ENCODE measurements at regions not wholly inside any gene's neighbourhood (a gene's known extent, or its start where the extent isn't known, plus 50 kb on each side); places are given as distances from the start of the nearest gene placed in this dataset.

DNA sequence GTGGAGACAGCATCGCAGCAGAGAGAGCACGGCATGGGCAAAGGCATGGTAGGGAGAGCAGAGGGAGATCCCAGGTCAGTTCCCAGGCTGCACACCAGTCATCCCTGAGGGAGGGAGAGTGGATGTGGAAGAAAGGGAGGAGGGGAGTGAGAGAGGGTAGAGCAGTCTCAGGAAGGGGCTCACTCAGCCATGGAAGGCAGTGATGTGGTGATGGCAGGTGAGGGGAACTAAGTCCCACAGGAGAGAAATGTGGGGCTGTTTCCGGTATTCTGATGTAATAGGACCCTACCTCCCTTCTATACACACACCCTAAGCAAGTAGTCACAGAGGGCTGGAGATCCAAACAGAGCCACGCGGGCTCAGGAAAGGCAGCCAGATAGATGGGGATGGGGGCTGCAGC, 500.3 kb upstream of the CDH11 start:
- DNase-seq (ENCODE audit: low read depth) (no peak), FAIRE-seq (no peak)
- H4K20me1 ChIP-seq (ENCODE audit: insufficient read depth, low read length), result no peaks in the 10 kb centered on the region
- H3K27ac ChIP-seq (ENCODE audit: low read depth, low read length), result no peak overlapping the region
- peaks cover 4% of the 10 kb centered on the region for H3K9me3 Mint-ChIP-seq (ENCODE audit: unreplicated experiment)
- H3K27me3 Mint-ChIP-seq (ENCODE audit: low read depth, unreplicated experiment), result peaks cover 28% of the 10 kb centered on the region
- H3K9ac ChIP-seq (ENCODE audit: low read length), result no peak overlapping the region
- no peak overlapping the region for H3K4me3 Mint-ChIP-seq (ENCODE audit: unreplicated experiment)
- TF ChIP-seq, protein P1, sequence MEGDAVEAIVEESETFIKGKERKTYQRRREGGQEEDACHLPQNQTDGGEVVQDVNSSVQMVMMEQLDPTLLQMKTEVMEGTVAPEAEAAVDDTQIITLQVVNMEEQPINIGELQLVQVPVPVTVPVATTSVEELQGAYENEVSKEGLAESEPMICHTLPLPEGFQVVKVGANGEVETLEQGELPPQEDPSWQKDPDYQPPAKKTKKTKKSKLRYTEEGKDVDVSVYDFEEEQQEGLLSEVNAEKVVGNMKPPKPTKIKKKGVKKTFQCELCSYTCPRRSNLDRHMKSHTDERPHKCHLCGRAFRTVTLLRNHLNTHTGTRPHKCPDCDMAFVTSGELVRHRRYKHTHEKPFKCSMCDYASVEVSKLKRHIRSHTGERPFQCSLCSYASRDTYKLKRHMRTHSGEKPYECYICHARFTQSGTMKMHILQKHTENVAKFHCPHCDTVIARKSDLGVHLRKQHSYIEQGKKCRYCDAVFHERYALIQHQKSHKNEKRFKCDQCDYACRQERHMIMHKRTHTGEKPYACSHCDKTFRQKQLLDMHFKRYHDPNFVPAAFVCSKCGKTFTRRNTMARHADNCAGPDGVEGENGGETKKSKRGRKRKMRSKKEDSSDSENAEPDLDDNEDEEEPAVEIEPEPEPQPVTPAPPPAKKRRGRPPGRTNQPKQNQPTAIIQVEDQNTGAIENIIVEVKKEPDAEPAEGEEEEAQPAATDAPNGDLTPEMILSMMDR (IDR thresholded peaks at IDR 0.05; ENCODE audit: insufficient read depth, low read depth, low read length), result no peak
- no peak for TF ChIP-seq EZH2 (IDR thresholded peaks at IDR 0.05; ENCODE audit: insufficient read depth, low read length)
- no peaks in the 10 kb centered on the region for H3K4me1 ChIP-seq (ENCODE audit: insufficient read depth, low read length)
- H3K79me2 ChIP-seq (ENCODE audit: insufficient read depth, low read length), result no peaks in the 10 kb centered on the region
- no peak overlapping the region for H3K4me2 ChIP-seq (ENCODE audit: low read length)
- H3K36me3 ChIP-seq (ENCODE audit: insufficient read depth, low read length), result no peaks in the 10 kb centered on the region
- H3K27ac Mint-ChIP-seq (ENCODE audit: unreplicated experiment), result no peak overlapping the region
- peaks cover 6% of the 10 kb centered on the region for H3K4me1 Mint-ChIP-seq (ENCODE audit: low read depth, unreplicated experiment)
- H3K9me3 ChIP-seq (ENCODE audit: insufficient read depth, low read depth, low read length), result no peaks in the 10 kb centered on the region
- no peak overlapping the region for H2AFZ ChIP-seq (ENCODE audit: low read depth, low read length)
- peaks cover 5% of the 10 kb centered on the region for H3K36me3 Mint-ChIP-seq (ENCODE audit: low read depth, unreplicated experiment)
- H3K27me3 ChIP-seq (ENCODE audit: insufficient read depth, low read length), result no peaks in the 10 kb centered on the region
- no peak overlapping the region for H3K4me3 ChIP-seq (ENCODE audit: insufficient read depth, low read depth, low read length)

GRCh38 chr16:65621640-65622039, 499.8 kb upstream of the CDH11 start:
- TF ChIP-seq, protein P1 (IDR thresholded peaks at IDR 0.05; ENCODE audit: insufficient read depth, low read depth, low read length), result no peak
- TF ChIP-seq EZH2 (IDR thresholded peaks at IDR 0.05; ENCODE audit: insufficient read depth, low read length), result no peak
- Histone ChIP-seq H3K4me1 (ENCODE audit: insufficient read depth, low read length) (no peaks in the 10 kb centered on the region), H3K9ac (ENCODE audit: low read length) (no peak overlapping the region), H4K20me1 (ENCODE audit: insufficient read depth, low read length) (no peaks in the 10 kb centered on the region), H3K27ac (ENCODE audit: low read depth, low read length) (no peak overlapping the region), H3K79me2 (ENCODE audit: insufficient read depth, low read length) (no peaks in the 10 kb centered on the region), H3K4me3 (ENCODE audit: insufficient read depth, low read depth, low read length) (no peak overlapping the region), H3K9me3 (ENCODE audit: insufficient read depth, low read depth, low read length) (no peaks in the 10 kb centered on the region), H2AFZ (ENCODE audit: low read depth, low read length) (no peak overlapping the region), H3K4me2 (ENCODE audit: low read length) (no peak overlapping the region), H3K27me3 (ENCODE audit: insufficient read depth, low read length) (no peaks in the 10 kb centered on the region), H3K36me3 (ENCODE audit: insufficient read depth, low read length) (no peaks in the 10 kb centered on the region)
- Mint-ChIP-seq H3K27ac (ENCODE audit: unreplicated experiment) (no peak overlapping the region), H3K36me3 (ENCODE audit: low read depth, unreplicated experiment) (peaks cover 5% of the 10 kb centered on the region), H3K9me3 (ENCODE audit: unreplicated experiment) (peaks cover 4% of the 10 kb centered on the region), H3K27me3 (ENCODE audit: low read depth, unreplicated experiment) (peaks cover 28% of the 10 kb centered on the region), H3K4me1 (ENCODE audit: low read depth, unreplicated experiment) (peaks cover 6% of the 10 kb centered on the region), H3K4me3 (ENCODE audit: unreplicated experiment) (no peak overlapping the region)
- DNase-seq (ENCODE audit: low read depth), result no peak
- no peak for FAIRE-seq

DNA sequence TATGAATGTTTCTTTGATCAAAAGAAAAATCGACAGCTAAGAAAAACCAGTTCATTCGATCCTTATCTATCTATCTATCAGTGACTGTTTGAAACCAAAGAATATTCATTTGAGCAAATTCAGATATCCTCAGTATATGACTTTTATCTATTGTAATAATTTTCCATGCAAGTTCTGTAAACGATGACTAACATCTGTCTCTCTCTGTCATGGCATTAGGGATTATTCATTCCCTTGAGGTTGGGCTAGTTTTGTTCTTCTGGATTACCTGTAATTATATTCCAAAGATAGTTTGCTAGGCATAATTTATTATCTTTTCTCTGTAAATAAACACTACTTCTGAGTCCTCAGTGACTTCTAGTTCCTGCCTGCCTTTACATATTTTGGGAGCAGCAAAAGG, 497.7 kb upstream of the CDH11 start:
- no peak overlapping the region for H3K4me3 Mint-ChIP-seq (ENCODE audit: unreplicated experiment)
- no peaks in the 10 kb centered on the region for H3K36me3 ChIP-seq (ENCODE audit: insufficient read depth, low read length)
- FAIRE-seq (no peak), DNase-seq (ENCODE audit: low read depth) (no peak)
- no peaks in the 10 kb centered on the region for H3K9me3 ChIP-seq (ENCODE audit: insufficient read depth, low read depth, low read length)
- H3K27ac ChIP-seq (ENCODE audit: low read depth, low read length), result no peak overlapping the region
- H3K4me2 ChIP-seq (ENCODE audit: low read length), result no peak overlapping the region
- H3K27me3 ChIP-seq (ENCODE audit: insufficient read depth, low read length), result no peaks in the 10 kb centered on the region
- no peak overlapping the region for H3K27ac Mint-ChIP-seq (ENCODE audit: unreplicated experiment)
- H2AFZ ChIP-seq (ENCODE audit: low read depth, low read length), result no peak overlapping the region
- H4K20me1 ChIP-seq (ENCODE audit: insufficient read depth, low read length), result no peaks in the 10 kb centered on the region
- no peaks in the 10 kb centered on the region for H3K4me1 ChIP-seq (ENCODE audit: insufficient read depth, low read length)
- H3K36me3 Mint-ChIP-seq (ENCODE audit: low read depth, unreplicated experiment), result peaks cover 5% of the 10 kb centered on the region
- H3K9ac ChIP-seq (ENCODE audit: low read length), result no peak overlapping the region
- H3K79me2 ChIP-seq (ENCODE audit: insufficient read depth, low read length), result no peaks in the 10 kb centered on the region
- no peak overlapping the region for H3K4me3 ChIP-seq (ENCODE audit: insufficient read depth, low read depth, low read length)
- peaks cover 4% of the 10 kb centered on the region for H3K9me3 Mint-ChIP-seq (ENCODE audit: unreplicated experiment)
- TF ChIP-seq EZH2 (IDR thresholded peaks at IDR 0.05; ENCODE audit: insufficient read depth, low read length), result no peak
- H3K27me3 Mint-ChIP-seq (ENCODE audit: low read depth, unreplicated experiment), result peaks cover 27% of the 10 kb centered on the region
- peaks cover 6% of the 10 kb centered on the region for H3K4me1 Mint-ChIP-seq (ENCODE audit: low read depth, unreplicated experiment)
